OCI-LY3 (cell line): ENCODE measurements at regions not wholly inside any gene's neighbourhood (a gene's known extent, or its start where the extent isn't known, plus 50 kb on each side); places are given as distances from the start of the nearest gene placed in this dataset.
"Not testable (repeated sequence)": the region's sequence is repeated elsewhere in the genome, so short reads cannot be mapped to it uniquely, and the experiment has no call there.

Experiments
- H2AFZ ChIP-seq: fragments of 200-600, 300-600 bp; shearing (Covaris generic); 2 replicates; pipeline ENCODE4 v1.6.0; 2014; ENCODE audit warnings: antibody characterized with exemption, low read depth, low read length
- H3K27ac ChIP-seq: fragments of 200-600, 300-600 bp; sonication (generic); 2 replicates; pipeline ENCODE4 v1.5.1; 2014; ENCODE audit warnings: mild to moderate bottlenecking, low read length, moderate library complexity, mixed read lengths
- H3K27me3 ChIP-seq: fragments of 200-600, 300-600 bp; sonication (generic); 2 replicates; pipeline ENCODE4 v1.6.1; 2014; ENCODE audit warnings: low read depth, low read length, mixed read lengths
- H3K36me3 ChIP-seq: fragments of 200-600, 300-600 bp; sonication (generic); replicated peaks from 2 replicates; pipeline ENCODE3; 2014; ENCODE audit warnings: low read depth, low read length, mixed read lengths
- H3K4me1 ChIP-seq: fragments of 300-600, 200-600 bp; sonication (generic); 2 replicates; pipeline ENCODE4 v1.6.1; 2014; ENCODE audit warnings: low read length, mixed read lengths
- H3K4me2 ChIP-seq: fragments of 200-600, 300-600 bp; sonication (generic); 2 replicates; pipeline ENCODE4 v1.6.1; 2014; ENCODE audit warnings: low read length, mixed read lengths
- H3K4me3 ChIP-seq: fragments of 300-600, 200-600 bp; sonication (generic); 2 replicates; pipeline ENCODE4 v1.5.1; 2014; ENCODE audit warnings: antibody characterized with exemption, mild to moderate bottlenecking, low read length, moderate library complexity
- H3K79me2 ChIP-seq: fragments of 300-600, 200-600 bp; shearing (Covaris generic); 2 replicates; pipeline ENCODE4 v1.6.1; 2014; ENCODE audit warnings: mild to moderate bottlenecking, low read length, mixed read lengths
- H3K9ac ChIP-seq: fragments of 300-600, 200-600 bp; shearing (Covaris generic); 2 replicates; pipeline ENCODE4 v1.6.0; 2014; ENCODE audit warnings: mild to moderate bottlenecking, low read length, moderate library complexity
- H3K9me3 ChIP-seq: fragments of 200-600, 300-600 bp; shearing (Covaris generic); 2 replicates; pipeline ENCODE4 v1.6.1; 2014; ENCODE audit warnings: low read length, mixed read lengths; ENCODE audit not compliant: insufficient read depth
- H4K20me1 ChIP-seq: fragments of 200-600, 300-600 bp; sonication (generic); 2 replicates; pipeline ENCODE4 v1.6.1; 2016; ENCODE audit warnings: low read length, mixed read lengths; ENCODE audit not compliant: insufficient read depth
- CTCF ChIP-seq: fragments of 200-600, 300-600 bp; sonication (generic); IDR thresholded peaks from 2 replicates; pipeline ENCODE4 v1.5.1; 2014; ENCODE audit warnings: antibody characterized with exemption, low read length, low read depth
- EZH2phosphoT487 ChIP-seq: fragments of 200-600 bp; shearing (Covaris generic); IDR thresholded peaks from 2 replicates; pipeline ENCODE4 v1.6.1; 2018; ENCODE audit warnings: antibody characterized with exemption, mixed run types, low read depth

DNA sequence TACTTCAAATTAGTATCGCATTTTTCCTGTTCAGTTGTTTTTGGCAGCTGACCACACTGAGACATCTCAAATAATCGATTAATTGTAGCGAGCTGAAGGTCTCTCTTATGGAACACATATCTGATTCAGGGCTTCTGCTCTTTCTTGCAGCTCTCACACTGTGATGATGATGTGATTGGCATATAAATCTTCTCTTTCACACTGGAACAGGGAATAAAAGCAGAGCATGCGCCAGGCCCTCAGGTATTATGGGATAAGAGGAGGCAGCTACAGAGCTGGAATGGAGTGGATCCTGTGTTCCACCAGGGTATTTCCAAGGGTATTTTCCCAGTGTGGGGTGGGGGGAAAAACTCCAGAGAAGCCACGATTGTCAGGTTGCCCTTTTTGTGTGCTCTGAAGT, 265.4 kb upstream of the CASK start:
- Histone ChIP-seq H3K79me2 (no peaks in the 10 kb centered on the region), H3K27me3 (no peaks in the 10 kb centered on the region), H3K36me3 (no peaks in the 10 kb centered on the region), H3K9ac (no peak overlapping the region), H4K20me1 (no peaks in the 10 kb centered on the region), H2AFZ (no peak overlapping the region), H3K27ac (no peak overlapping the region), H3K4me1 (no peaks in the 10 kb centered on the region), H3K4me3 (no peak overlapping the region), H3K9me3 (no peaks in the 10 kb centered on the region), H3K4me2 (no peak overlapping the region)
- TF ChIP-seq CTCF = no peak
- TF ChIP-seq EZH2phosphoT487 = no peak

DNA sequence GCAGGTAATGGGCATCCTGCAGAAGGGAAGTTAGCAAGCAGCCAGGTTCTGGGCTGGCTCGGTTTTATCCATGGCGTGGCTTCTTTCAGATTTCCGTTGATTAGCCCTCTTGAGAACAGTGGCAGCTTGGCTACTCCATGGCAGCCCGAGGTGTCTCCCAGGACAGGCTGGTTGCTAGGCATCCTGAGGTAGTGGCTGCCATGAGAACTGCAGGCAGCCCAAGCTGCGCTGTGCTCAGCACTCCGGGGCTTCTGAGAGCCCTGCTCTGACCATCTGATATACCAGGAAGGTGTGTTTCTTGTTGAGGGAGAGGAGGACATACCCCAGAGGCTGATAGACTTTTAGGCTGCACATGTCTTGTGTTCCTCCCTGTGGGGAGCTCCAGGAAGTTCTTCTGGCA, 253.4 kb upstream of the CASK start:
- Histone ChIP-seq H4K20me1 (no peaks in the 10 kb centered on the region), H3K9me3 (no peaks in the 10 kb centered on the region), H2AFZ (no peak overlapping the region), H3K36me3 (no peaks in the 10 kb centered on the region), H3K9ac (no peak overlapping the region), H3K79me2 (no peaks in the 10 kb centered on the region), H3K4me3 (no peak overlapping the region), H3K4me1 (no peaks in the 10 kb centered on the region), H3K27ac (no peak overlapping the region), H3K27me3 (no peaks in the 10 kb centered on the region), H3K4me2 (no peak overlapping the region)
- TF ChIP-seq CTCF = no peak
- no peak for TF ChIP-seq EZH2phosphoT487

GRCh38 chrX:42175843-42176242, 252.5 kb upstream of the CASK start:
- Histone ChIP-seq H3K79me2 (no peaks in the 10 kb centered on the region), H3K27ac (no peak overlapping the region), H4K20me1 (no peaks in the 10 kb centered on the region), H3K9me3 (no peaks in the 10 kb centered on the region), H3K9ac (no peak overlapping the region), H2AFZ (no peak overlapping the region), H3K4me2 (no peak overlapping the region), H3K4me3 (no peak overlapping the region), H3K36me3 (no peaks in the 10 kb centered on the region), H3K27me3 (no peaks in the 10 kb centered on the region), H3K4me1 (no peaks in the 10 kb centered on the region)
- TF ChIP-seq EZH2phosphoT487 = no peak
- no peak for TF ChIP-seq CTCF

DNA sequence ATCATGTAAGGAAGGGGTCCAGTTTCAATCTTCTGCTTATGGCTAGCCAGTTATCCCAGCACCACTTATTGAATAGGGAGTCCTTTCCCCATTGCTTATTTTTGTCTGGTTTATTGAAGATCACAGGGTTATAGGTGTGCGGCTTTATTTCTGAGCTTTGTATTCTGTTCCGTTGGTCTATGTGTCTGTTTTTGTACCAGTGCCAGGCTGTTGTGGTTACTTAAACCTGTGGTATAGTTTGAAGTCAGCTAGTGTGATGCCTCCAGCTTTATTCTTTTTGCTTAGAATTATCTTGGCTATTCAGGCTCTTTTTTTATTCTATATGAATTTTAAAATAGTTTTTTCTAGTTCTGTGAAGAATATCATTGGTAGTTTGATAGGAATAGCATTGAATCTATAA, 234.6 kb upstream of the CASK start:
- not testable (repeated sequence) for H3K4me2 ChIP-seq, H3K4me1 ChIP-seq, H3K4me3 ChIP-seq, H3K36me3 ChIP-seq, H4K20me1 ChIP-seq, H2AFZ ChIP-seq, H3K27me3 ChIP-seq, H3K27ac ChIP-seq, H3K9ac ChIP-seq, H3K79me2 ChIP-seq, H3K9me3 ChIP-seq

DNA sequence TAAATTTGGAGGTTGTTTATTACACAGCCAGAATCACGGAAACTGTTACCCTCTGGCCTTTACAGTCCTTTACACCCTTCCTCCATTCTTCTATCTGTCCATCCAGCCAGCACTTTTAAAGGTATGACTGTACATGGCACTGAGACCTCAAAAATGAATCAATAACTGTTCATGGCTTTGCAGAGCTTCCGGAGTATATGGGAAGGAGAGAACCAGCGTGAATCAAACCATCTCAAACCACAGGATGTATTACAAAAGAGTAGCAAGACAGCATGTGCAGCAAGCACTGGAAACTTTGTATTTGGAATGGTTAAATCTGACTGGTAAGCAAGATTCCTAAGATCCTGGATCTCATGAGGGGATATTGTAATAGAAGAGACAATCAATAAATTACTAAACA, 228.5 kb upstream of the CASK start:
- TF ChIP-seq EZH2phosphoT487 (no peak), CTCF (no peak)
- no peak overlapping the region for H3K27ac ChIP-seq
- no peak overlapping the region for H3K9ac ChIP-seq
- no peaks in the 10 kb centered on the region for H3K27me3 ChIP-seq
- no peak overlapping the region for H3K4me3 ChIP-seq
- H3K36me3 ChIP-seq = no peaks in the 10 kb centered on the region
- H3K79me2 ChIP-seq = no peaks in the 10 kb centered on the region
- H4K20me1 ChIP-seq = no peaks in the 10 kb centered on the region
- H3K4me2 ChIP-seq = no peak overlapping the region
- H3K4me1 ChIP-seq = no peaks in the 10 kb centered on the region
- H2AFZ ChIP-seq = no peak overlapping the region
- no peaks in the 10 kb centered on the region for H3K9me3 ChIP-seq
